ENCODE measurements at regions not wholly inside any gene's neighbourhood (a gene's known extent, or its start where the extent isn't known, plus 50 kb on each side); places are given as distances from the start of the nearest gene placed in this dataset.

DNA sequence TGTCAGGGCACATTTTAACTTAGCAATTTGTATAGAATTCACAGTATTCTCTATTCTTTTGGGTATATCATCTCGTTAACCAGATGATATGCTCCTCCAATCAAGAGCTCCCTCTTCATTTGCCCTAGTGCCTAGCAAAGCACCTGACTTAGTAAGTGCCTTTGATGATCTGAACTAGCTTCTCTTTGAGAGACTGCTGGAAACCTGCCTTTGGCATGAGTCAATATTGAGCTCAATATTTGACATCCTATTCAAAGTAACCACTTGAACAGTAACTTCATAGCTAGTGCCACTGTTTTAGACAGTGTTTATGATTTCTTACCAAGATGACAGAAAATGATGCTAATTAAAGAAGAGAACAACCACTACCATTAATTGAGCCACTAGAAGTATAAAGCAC, 696.3 kb upstream of the UBE2E2 start:
- CTCF ChIA-PET: no interaction called here
- no peak overlapping the region for H3K4me3 ChIP-seq (ENCODE audit: low read depth, low read length)
- POLR2A ChIA-PET: interaction anchor here (0.7 kb wide), 1 partner anchor 809 kb away, joined by 3 read pairs; no protein-coding TSS in a partner anchor

DNA sequence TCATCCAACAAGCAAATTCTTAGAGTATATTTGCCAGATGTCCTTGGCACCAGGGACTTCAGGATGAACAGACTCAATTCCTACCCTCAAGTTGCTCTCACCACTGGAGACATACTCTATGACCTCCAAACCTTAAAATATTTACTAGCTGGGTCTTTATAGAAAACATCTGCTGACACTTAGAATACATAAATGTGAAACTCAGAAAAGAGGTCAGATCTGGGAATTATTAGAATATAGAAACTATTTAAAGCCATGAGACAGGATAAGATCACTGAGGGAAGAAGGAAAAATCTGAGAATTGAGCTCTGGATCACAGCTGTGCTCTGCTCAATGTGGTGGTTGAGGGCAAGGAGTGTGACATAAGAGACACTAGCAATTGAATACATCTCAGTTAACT, 695.4 kb upstream of the UBE2E2 start:
- no peak for DNase-seq (ENCODE audit: low read depth)
- ChIA-PET POLR2A (no interaction called here), CTCF (interaction anchor here (0.6 kb wide), 1 partner anchor 86 kb away, joined by 3 read pairs; no protein-coding TSS in a partner anchor)
- TF ChIP-seq, protein P1, sequence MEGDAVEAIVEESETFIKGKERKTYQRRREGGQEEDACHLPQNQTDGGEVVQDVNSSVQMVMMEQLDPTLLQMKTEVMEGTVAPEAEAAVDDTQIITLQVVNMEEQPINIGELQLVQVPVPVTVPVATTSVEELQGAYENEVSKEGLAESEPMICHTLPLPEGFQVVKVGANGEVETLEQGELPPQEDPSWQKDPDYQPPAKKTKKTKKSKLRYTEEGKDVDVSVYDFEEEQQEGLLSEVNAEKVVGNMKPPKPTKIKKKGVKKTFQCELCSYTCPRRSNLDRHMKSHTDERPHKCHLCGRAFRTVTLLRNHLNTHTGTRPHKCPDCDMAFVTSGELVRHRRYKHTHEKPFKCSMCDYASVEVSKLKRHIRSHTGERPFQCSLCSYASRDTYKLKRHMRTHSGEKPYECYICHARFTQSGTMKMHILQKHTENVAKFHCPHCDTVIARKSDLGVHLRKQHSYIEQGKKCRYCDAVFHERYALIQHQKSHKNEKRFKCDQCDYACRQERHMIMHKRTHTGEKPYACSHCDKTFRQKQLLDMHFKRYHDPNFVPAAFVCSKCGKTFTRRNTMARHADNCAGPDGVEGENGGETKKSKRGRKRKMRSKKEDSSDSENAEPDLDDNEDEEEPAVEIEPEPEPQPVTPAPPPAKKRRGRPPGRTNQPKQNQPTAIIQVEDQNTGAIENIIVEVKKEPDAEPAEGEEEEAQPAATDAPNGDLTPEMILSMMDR (IDR thresholded peaks at IDR 0.05; ENCODE audit: insufficient read depth, low read depth, low read length): no peak
- Histone ChIP-seq H3K4me3 (ENCODE audit: low read depth, low read length) (no peak overlapping the region), H3K27me3 (ENCODE audit: control insufficient read depth, insufficient read depth, low read length) (no peaks in the 10 kb centered on the region), H3K36me3 (ENCODE audit: control insufficient read depth, insufficient read depth, low read length) (no peaks in the 10 kb centered on the region)

More for the DNA sequence above, 696.3 kb upstream of the UBE2E2 start:
- Histone ChIP-seq H3K27me3 (ENCODE audit: control insufficient read depth, insufficient read depth, low read length) (no peaks in the 10 kb centered on the region), H3K36me3 (ENCODE audit: control insufficient read depth, insufficient read depth, low read length) (no peaks in the 10 kb centered on the region)
- DNase-seq (ENCODE audit: low read depth): no peak
- TF ChIP-seq, protein P1 (IDR thresholded peaks at IDR 0.05; ENCODE audit: insufficient read depth, low read depth, low read length): no peak

DNA sequence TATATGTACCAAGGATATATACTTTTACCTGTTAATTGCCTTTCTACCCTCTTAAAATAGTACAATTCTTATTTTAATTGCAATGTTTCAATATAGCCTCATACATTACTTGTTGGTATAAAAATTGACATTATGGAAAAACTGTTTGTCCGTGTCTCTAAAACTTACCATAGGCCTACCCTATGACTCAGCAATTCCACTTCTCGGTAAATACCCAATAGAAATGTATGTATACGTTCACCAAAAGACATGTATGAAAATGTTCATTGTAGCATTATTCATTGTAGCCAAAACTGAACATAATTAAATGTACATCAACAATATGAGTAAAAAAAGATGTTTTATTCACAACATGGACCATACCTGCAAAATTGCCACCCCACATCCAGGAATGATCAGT, 679.2 kb upstream of the UBE2E2 start:
- H3K4me3 ChIP-seq (ENCODE audit: low read depth, low read length): no peak overlapping the region
- ChIA-PET POLR2A (no interaction called here), CTCF (no interaction called here)
- TF ChIP-seq, protein P1 (IDR thresholded peaks at IDR 0.05; ENCODE audit: insufficient read depth, low read depth, low read length): no peak
- H3K36me3 ChIP-seq (ENCODE audit: control insufficient read depth, insufficient read depth, low read length): no peaks in the 10 kb centered on the region
- H3K27me3 ChIP-seq (ENCODE audit: control insufficient read depth, insufficient read depth, low read length): no peaks in the 10 kb centered on the region
- DNase-seq (ENCODE audit: low read depth): no peak

DNA sequence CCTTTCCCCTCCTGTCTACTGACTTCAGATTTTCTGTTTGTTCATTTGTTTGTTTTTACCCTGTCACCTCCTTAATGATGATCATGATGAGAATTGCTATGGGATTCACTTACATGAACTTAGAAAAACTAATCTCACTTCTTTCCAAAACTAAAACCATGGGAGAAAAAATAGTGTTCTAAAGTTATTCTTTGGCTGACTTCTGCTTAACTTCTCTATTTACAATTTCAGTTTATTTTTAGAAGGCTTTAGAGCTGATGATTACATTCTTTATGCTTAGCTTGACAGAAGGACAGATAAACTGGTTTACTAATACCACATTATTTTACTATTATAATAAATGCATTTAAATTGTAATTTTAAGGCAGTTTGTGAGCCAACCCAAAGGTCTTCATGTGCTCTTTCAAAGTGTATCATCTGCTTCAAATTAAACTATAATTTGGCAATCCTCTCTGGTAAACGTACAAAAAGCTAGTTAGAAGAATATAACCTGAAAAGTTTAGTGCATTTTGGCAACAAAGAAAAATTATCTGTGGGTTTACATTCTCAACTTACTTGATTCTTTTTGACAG, 676.8 kb upstream of the UBE2E2 start:
- DNase-seq (ENCODE audit: low read depth): no peak
- H3K27me3 ChIP-seq (ENCODE audit: control insufficient read depth, insufficient read depth, low read length): no peaks in the 10 kb centered on the region
- H3K36me3 ChIP-seq (ENCODE audit: control insufficient read depth, insufficient read depth, low read length): no peaks in the 10 kb centered on the region
- ChIA-PET CTCF (no interaction called here), POLR2A (no interaction called here)
- TF ChIP-seq, protein P1 (IDR thresholded peaks at IDR 0.05; ENCODE audit: insufficient read depth, low read depth, low read length): no peak
- no peak overlapping the region for H3K4me3 ChIP-seq (ENCODE audit: low read depth, low read length)

DNA sequence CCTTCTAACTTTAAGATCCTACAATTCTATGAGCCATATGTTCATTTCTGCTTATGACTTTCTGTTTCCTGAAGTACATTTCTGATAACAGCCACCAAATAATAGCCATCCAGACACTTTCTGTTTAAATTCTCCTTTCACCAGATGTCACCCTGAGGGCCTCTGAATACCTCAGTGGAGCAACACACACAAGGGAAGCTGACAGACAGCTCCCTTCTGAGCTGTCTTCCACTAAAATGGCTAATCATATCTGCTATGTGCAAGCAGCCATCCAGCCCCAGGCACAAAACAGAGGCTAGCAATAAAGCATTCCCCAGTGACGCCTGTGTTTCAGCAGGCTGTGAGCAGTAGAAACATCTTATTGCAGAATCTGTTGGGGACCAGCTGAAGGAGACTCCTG, 666.6 kb upstream of the UBE2E2 start:
- ChIA-PET POLR2A (no interaction called here), CTCF (no interaction called here)
- H3K36me3 ChIP-seq (ENCODE audit: control insufficient read depth, insufficient read depth, low read length): no peaks in the 10 kb centered on the region
- no peaks in the 10 kb centered on the region for H3K27me3 ChIP-seq (ENCODE audit: control insufficient read depth, insufficient read depth, low read length)
- no peak overlapping the region for H3K4me3 ChIP-seq (ENCODE audit: low read depth, low read length)
- no peak for DNase-seq (ENCODE audit: low read depth)
- TF ChIP-seq, protein P1 (IDR thresholded peaks at IDR 0.05; ENCODE audit: insufficient read depth, low read depth, low read length): no peak

Measured in BJ (cell line).